Choroid plexus epithelial cell (primary cell): ENCODE measurements at regions not wholly inside any gene's neighbourhood (a gene's known extent, or its start where the extent isn't known, plus 50 kb on each side); places are given as distances from the start of the nearest gene placed in this dataset.

Source experiments
- DNase-seq: peaks from one replicate; pipeline ENCODE4 v3.0.0-alpha.2; 2010; ENCODE audit warnings: low read depth
- H3K4me3 ChIP-seq: 2 replicates; pipeline ENCODE4 v1.5.1; 2011; ENCODE audit warnings: low read depth, mild to moderate bottlenecking, control low read depth, low read length, moderate library complexity
- TF ChIP-seq, protein P1 (sequence below): conservative IDR thresholded peaks from 2 replicates; pipeline ENCODE4 v1.5.1; 2011; ENCODE audit warnings: low read depth, mild to moderate bottlenecking, control low read depth, inconsistent platforms, low read length, moderate library complexity

- TF ChIP-seq, protein P1, sequence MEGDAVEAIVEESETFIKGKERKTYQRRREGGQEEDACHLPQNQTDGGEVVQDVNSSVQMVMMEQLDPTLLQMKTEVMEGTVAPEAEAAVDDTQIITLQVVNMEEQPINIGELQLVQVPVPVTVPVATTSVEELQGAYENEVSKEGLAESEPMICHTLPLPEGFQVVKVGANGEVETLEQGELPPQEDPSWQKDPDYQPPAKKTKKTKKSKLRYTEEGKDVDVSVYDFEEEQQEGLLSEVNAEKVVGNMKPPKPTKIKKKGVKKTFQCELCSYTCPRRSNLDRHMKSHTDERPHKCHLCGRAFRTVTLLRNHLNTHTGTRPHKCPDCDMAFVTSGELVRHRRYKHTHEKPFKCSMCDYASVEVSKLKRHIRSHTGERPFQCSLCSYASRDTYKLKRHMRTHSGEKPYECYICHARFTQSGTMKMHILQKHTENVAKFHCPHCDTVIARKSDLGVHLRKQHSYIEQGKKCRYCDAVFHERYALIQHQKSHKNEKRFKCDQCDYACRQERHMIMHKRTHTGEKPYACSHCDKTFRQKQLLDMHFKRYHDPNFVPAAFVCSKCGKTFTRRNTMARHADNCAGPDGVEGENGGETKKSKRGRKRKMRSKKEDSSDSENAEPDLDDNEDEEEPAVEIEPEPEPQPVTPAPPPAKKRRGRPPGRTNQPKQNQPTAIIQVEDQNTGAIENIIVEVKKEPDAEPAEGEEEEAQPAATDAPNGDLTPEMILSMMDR, result no peak
- H3K4me3 ChIP-seq, result no peak overlapping the region
- no peak for DNase-seq
Observed at GRCh38 chr1:217036757-217037156, 313.5 kb upstream of the ESRRG start.

GRCh38 chr1:217032715-217033367, 309.6 kb upstream of the ESRRG start:
- TF ChIP-seq, protein P1, result no peak
- no peak overlapping the region for H3K4me3 ChIP-seq
- no peak for DNase-seq

- TF ChIP-seq, protein P1, result no peak
- H3K4me3 ChIP-seq, result no peak overlapping the region
- DNase-seq, result peak; percentile 65
Observed at GRCh38 chr1:217029281-217030157, 306.3 kb upstream of the ESRRG start.

GRCh38 chr1:217027403-217028080, 304.3 kb upstream of the ESRRG start:
- no peak for DNase-seq
- no peak overlapping the region for H3K4me3 ChIP-seq
- TF ChIP-seq, protein P1, result no peak

DNA sequence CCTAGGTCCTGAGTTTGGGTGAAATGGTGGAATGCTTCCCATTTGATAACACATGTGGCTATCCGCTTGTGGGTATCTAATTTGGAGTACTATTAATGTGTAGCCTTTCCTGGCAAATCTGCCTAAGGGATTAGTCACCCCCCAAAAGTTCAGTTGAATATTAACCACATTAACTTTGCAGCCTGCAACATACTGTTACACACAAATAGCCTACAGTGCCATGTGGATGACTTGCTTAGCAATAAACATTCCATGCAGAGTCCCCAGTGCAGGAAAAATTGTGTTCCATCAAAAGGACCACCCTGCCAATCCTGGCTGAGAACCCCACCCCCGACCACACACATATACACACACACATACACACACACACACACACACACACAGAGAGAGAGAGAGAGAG, 303.3 kb upstream of the ESRRG start:
- no peak for DNase-seq
- H3K4me3 ChIP-seq, result no peak overlapping the region
- TF ChIP-seq, protein P1, result no peak

DNA sequence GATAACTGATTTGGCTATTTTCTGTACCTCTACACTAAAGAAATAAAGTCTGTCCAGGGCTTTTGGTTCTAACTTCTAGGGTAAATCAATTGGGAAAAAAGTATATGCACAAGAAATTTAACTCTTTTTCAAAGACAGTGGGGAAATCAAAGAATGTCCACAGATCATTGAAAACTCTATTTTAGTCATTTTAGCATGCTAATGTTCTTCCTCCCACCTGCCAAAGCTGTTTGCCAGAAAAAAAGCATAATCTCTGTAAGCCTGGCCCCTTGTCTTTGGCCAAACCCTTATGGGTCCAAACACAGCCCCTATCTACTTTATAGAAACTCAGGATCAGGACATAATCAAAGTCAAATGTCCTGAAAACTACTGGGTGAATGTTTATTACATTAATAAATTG, 302.2 kb upstream of the ESRRG start:
- TF ChIP-seq, protein P1, result no peak
- H3K4me3 ChIP-seq, result no peak overlapping the region
- DNase-seq, result no peak
